Tibial nerve (tissue), 4 donors: ENCODE measurements at regions not wholly inside any gene's neighbourhood (a gene's known extent, or its start where the extent isn't known, plus 50 kb on each side); places are given as distances from the start of the nearest gene placed in this dataset.

Experiments used
- DNase-seq, 2 donors: peaks; one replicate each; pipeline ENCODE4 v3.0.0-alpha.2; 2019; ENCODE audit warnings: low spot score in 2 of 2
- H3K27ac ChIP-seq, 4 donors: fragments of 200-600 bp; sonication (generic) in 3 of 4; one replicate each; pipeline ENCODE4 v1.5.1; 2017 to 2019; ENCODE audit warnings: mild to moderate bottlenecking in 1 of 4
- H3K27me3 ChIP-seq, 2 donors: fragments of 200-600 bp; sonication (generic) in 1 of 2; one replicate each; pipeline versions ENCODE4 v1.5.1 to v1.6.0; 2017 to 2019
- H3K36me3 ChIP-seq, 3 donors: fragments of 200-600 bp; sonication (generic); one replicate each; pipeline ENCODE4 v1.5.1; 2018 to 2019
- H3K4me1 ChIP-seq, 4 donors: fragments of 200-600 bp; sonication (generic) in 3 of 4; one replicate each; pipeline ENCODE4 v1.5.1; 2017 to 2019
- H3K4me3 ChIP-seq, 4 donors: fragments of 200-600 bp; sonication (generic) in 3 of 4; one replicate each; pipeline ENCODE4 v1.5.1; 2017 to 2019; ENCODE audit warnings: mild to moderate bottlenecking in 1 of 4, moderate library complexity in 1 of 4
- H3K9me3 ChIP-seq, 4 donors: fragments of 200-600 bp; sonication (generic) in 3 of 4; one replicate each; pipeline ENCODE4 v1.5.1; 2017 to 2019
- EP300 ChIP-seq, 2 donors: sonication (generic); formaldehyde crosslinking; IDR thresholded peaks; one replicate each; pipeline ENCODE4 v1.6.1; 2017; ENCODE audit warnings: antibody characterized with exemption in 2 of 2, mild to moderate bottlenecking in 1 of 2
- POLR2A ChIP-seq, 2 donors: fragments of 450-650 bp; IDR thresholded peaks; one replicate each; pipeline ENCODE4 v1.6.1; 2017; ENCODE audit warnings: antibody characterized with exemption in 2 of 2, mild to moderate bottlenecking in 2 of 2, moderate library complexity in 2 of 2
- WGBS, 2 donors: methylation state at CpG; one replicate each; pipeline ENCODE4 v1.1.5; 2018; 5-methylcytosine and 5-hydroxymethylcytosine counted together
- TF ChIP-seq, protein P1 (sequence below), 5 experiments: fragments of 200-600 bp in 3 of 5; fragments of 450-650 bp in 2 of 5; sonication (generic) in 3 of 5; IDR thresholded peaks; one replicate each; pipeline ENCODE4 v1.5.1; 2016 to 2019; ENCODE audit warnings: antibody characterized with exemption in 5 of 5, mild to moderate bottlenecking in 3 of 5, moderate library complexity in 2 of 5

DNA sequence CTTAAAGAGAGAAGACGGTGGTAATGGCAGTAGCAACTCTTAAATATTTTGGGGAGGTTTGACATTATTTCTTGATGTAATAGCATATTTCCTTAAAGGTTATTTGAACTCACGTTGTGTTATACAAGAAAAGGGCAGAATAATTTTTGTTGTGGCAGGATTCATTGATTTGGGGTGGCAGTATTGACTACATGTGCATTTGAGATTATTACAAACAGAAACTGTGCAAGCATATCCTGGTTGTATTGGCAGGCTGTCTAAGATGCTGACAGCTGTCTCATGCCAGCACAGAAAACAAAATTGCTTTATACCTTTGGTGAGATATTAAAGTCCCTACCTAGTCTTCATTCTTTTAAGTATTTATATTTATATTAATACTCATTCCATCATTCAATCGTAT, 300.7 kb upstream of the MAGEC2 start:
- Histone ChIP-seq H3K27ac (no peak overlapping the region), H3K9me3 (no peaks in the 10 kb centered on the region), H3K27me3 (no peaks in the 10 kb centered on the region), H3K36me3 (no peaks in the 10 kb centered on the region), H3K4me3 (no peak overlapping the region), H3K4me1 (no peaks in the 10 kb centered on the region)
- WGBS, 2 donors, result 56 to 90% methylated on average over 3 of the region's 3 CpGs
- no peak for TF ChIP-seq POLR2A (IDR thresholded peaks at IDR 0.05)
- TF ChIP-seq, protein P1, sequence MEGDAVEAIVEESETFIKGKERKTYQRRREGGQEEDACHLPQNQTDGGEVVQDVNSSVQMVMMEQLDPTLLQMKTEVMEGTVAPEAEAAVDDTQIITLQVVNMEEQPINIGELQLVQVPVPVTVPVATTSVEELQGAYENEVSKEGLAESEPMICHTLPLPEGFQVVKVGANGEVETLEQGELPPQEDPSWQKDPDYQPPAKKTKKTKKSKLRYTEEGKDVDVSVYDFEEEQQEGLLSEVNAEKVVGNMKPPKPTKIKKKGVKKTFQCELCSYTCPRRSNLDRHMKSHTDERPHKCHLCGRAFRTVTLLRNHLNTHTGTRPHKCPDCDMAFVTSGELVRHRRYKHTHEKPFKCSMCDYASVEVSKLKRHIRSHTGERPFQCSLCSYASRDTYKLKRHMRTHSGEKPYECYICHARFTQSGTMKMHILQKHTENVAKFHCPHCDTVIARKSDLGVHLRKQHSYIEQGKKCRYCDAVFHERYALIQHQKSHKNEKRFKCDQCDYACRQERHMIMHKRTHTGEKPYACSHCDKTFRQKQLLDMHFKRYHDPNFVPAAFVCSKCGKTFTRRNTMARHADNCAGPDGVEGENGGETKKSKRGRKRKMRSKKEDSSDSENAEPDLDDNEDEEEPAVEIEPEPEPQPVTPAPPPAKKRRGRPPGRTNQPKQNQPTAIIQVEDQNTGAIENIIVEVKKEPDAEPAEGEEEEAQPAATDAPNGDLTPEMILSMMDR (IDR thresholded peaks at IDR 0.05), result no peak
- TF ChIP-seq EP300 (IDR thresholded peaks at IDR 0.05), result no peak
- DNase-seq, result no peak

DNA sequence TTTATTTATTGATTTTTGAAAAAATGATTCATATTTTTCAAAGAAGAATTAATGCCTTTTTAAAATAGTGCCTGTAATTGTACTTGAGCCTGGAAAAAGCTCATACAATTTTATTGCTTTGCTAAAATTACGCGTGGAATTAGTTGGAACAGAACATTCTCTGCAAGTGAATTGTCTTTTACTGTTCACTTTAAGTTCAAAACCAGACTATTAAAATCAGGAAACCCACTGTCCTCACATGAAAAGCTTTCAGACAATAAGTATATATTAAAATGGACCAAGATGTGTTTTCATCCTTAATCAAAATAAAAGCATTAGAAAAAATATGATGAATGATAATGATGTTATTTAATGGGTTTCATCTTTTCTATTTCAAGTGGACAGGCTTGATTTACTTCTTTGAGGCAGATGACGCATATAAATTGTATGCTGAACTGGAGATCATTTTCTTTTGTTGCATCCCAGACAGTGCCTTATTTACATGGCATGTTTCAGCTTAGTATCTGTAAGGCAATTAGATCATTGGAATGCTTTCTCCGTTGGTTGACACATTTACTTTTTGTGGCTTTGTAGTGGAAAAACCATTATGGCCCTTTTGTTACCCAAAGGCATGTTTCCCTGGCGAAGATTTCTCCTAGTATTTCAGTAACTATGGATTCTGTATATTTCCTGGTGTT, 299.0 kb upstream of the MAGEC2 start:
- no peaks in the 10 kb centered on the region for H3K27me3 ChIP-seq
- TF ChIP-seq, protein P1 (IDR thresholded peaks at IDR 0.05), result no peak
- TF ChIP-seq POLR2A (IDR thresholded peaks at IDR 0.05) (no peak), EP300 (IDR thresholded peaks at IDR 0.05) (no peak)
- 66 to 68% methylated on average over 5 of the region's 5 CpGs for WGBS, 2 donors
- no peaks in the 10 kb centered on the region for H3K4me1 ChIP-seq
- DNase-seq, result no peak
- no peaks in the 10 kb centered on the region for H3K36me3 ChIP-seq
- no peak overlapping the region for H3K4me3 ChIP-seq
- no peaks in the 10 kb centered on the region for H3K9me3 ChIP-seq
- no peak overlapping the region for H3K27ac ChIP-seq

DNA sequence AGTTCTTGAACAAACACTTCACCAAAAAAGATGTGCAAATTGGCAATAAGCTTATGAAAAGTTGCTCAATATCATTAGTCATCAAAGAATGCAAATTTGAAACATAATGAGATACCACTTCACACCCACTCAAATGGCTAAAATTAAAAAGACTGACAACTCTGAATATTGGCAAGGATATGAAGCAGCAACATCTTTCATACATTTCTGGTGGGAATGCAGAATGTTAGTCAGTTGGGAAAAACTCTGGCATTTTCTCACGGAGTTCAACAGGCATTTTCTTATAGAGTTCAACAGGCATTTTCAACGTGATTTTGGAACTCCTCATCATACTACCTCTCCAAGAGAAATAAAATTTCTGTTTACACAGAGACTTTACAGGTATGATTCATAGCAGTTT, 297.4 kb upstream of the MAGEC2 start:
- DNase-seq, result no peak
- H3K9me3 ChIP-seq, result no peaks in the 10 kb centered on the region
- H3K36me3 ChIP-seq, result no peaks in the 10 kb centered on the region
- WGBS, 2 donors, result 49 to 50% methylated on average over 2 of the region's 2 CpGs
- no peak overlapping the region for H3K27ac ChIP-seq
- H3K4me1 ChIP-seq, result no peaks in the 10 kb centered on the region
- H3K4me3 ChIP-seq, result no peak overlapping the region
- H3K27me3 ChIP-seq, result no peaks in the 10 kb centered on the region
- TF ChIP-seq POLR2A (IDR thresholded peaks at IDR 0.05), result no peak
- TF ChIP-seq EP300 (IDR thresholded peaks at IDR 0.05), result no peak
- TF ChIP-seq, protein P1 (IDR thresholded peaks at IDR 0.05), result no peak

DNA sequence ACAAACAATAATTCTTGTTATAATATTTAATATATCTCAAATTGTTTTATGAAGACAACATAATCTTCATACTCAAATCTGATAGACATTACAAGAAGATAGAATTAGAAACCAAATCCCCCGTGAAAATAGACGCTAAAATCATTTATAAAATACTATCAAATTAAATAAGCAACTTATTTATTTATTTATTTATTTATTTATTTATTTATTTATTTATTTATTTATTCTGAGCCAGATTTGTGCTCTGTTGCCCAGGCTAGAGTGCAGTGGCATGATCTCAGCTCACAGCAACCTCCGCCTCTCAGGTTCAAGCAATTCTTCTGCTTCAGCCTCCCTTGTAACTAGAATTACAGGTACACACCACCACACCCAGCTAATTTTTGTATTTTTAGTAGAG, 294.9 kb upstream of the MAGEC2 start:
- no peaks in the 10 kb centered on the region for H3K36me3 ChIP-seq
- no peak overlapping the region for H3K4me3 ChIP-seq
- TF ChIP-seq POLR2A (IDR thresholded peaks at IDR 0.05) (no peak), EP300 (IDR thresholded peaks at IDR 0.05) (no peak)
- TF ChIP-seq, protein P1 (IDR thresholded peaks at IDR 0.05), result no peak
- DNase-seq, result no peak
- no peaks in the 10 kb centered on the region for H3K4me1 ChIP-seq
- no peaks in the 10 kb centered on the region for H3K9me3 ChIP-seq
- no peaks in the 10 kb centered on the region for H3K27me3 ChIP-seq
- H3K27ac ChIP-seq, result no peak overlapping the region
- WGBS, 2 donors, result 91 to 95% methylated on average over 3 of the region's 3 CpGs

DNA sequence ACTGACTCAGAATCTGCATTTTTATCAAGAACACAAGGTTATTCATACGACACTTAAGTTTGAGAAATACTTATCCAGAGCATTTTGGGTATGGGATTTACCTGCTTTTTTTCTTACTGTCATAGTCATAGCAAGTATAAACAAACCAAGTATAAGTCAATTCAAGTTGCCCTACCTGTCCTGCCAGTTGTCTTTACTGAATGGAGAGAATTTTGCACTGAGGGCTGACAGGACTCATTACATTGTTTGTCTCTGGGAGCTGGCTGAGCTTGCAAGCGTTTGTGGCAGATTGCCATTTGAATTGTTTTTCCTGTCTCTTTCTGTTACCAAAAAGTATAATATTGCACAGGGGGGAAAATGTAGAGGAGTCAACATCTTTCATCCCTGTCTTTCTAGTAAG, 278.9 kb upstream of the MAGEC2 start:
- TF ChIP-seq EP300 (IDR thresholded peaks at IDR 0.05), result no peak
- no peak for TF ChIP-seq POLR2A (IDR thresholded peaks at IDR 0.05)
- TF ChIP-seq, protein P1 (IDR thresholded peaks at IDR 0.05), result no peak
- H3K27me3 ChIP-seq, result no peaks in the 10 kb centered on the region
- DNase-seq, result no peak
- no peaks in the 10 kb centered on the region for H3K36me3 ChIP-seq
- H3K9me3 ChIP-seq, result no peaks in the 10 kb centered on the region
- no peak overlapping the region for H3K4me3 ChIP-seq
- H3K4me1 ChIP-seq, result no peaks in the 10 kb centered on the region
- no peak overlapping the region for H3K27ac ChIP-seq
- 82 to 83% methylated on average over 2 of the region's 2 CpGs for WGBS, 2 donors
